GM12878 (cell line): ENCODE measurements at regions not wholly inside any gene's neighbourhood (a gene's known extent, or its start where the extent isn't known, plus 50 kb on each side); places are given as distances from the start of the nearest gene placed in this dataset.

Source experiments
- BCLAF1 ChIP-seq: fragments of 450-650 bp; IDR thresholded peaks from 2 replicates; pipeline ENCODE4 v1.6.1; 2017; ENCODE audit warnings: antibody characterized with exemption, mild to moderate bottlenecking, moderate library complexity
- CHD4 ChIP-seq: fragments of 200-600 bp; sonication (generic); IDR thresholded peaks from 2 replicates; pipeline ENCODE4 v1.6.1; 2016; ENCODE audit warnings: mild to moderate bottlenecking
- E2F4 ChIP-seq: IDR thresholded peaks from 2 replicates; pipeline ENCODE4 v1.6.1; 2012; ENCODE audit warnings: low read depth, low read length, improper control_type of control experiment
- EZH2 ChIP-seq: IDR thresholded peaks from 2 replicates; pipeline ENCODE4 v1.6.1; 2012; ENCODE audit warnings: low read depth, mild to moderate bottlenecking, control low read depth, inconsistent platforms, low read length, borderline replicate concordance; ENCODE audit not compliant: control insufficient read depth
- MEF2A ChIP-seq: IDR thresholded peaks from 2 replicates; pipeline ENCODE4 v1.6.1; 2011; ENCODE audit warnings: low read depth, mild to moderate bottlenecking, low read length, moderate library complexity; ENCODE audit not compliant: insufficient read depth
- MTA3 ChIP-seq: IDR thresholded peaks from 2 replicates; pipeline ENCODE4 v1.6.1; 2012; ENCODE audit warnings: low read length, inconsistent platforms, borderline replicate concordance
- POLR2A ChIP-seq: IDR thresholded peaks from 2 replicates; pipeline ENCODE4 v1.6.1; 2011; ENCODE audit warnings: low read depth, mild to moderate bottlenecking, low read length
- POLR2AphosphoS5 ChIP-seq: IDR thresholded peaks from 2 replicates; pipeline ENCODE4 v1.6.1; 2011; ENCODE audit warnings: mild to moderate bottlenecking, low read length, inconsistent platforms
- RAD21 ChIP-seq: IDR thresholded peaks from 2 replicates; pipeline ENCODE4 v1.6.1; 2011; ENCODE audit warnings: mild to moderate bottlenecking, low read depth, low read length, moderate library complexity; ENCODE audit not compliant: insufficient read depth
- REST ChIP-seq: IDR thresholded peaks from 2 replicates; pipeline ENCODE4 v1.6.1; 2012; ENCODE audit warnings: mild to moderate bottlenecking, low read depth, low read length
- SIN3A ChIP-seq: IDR thresholded peaks from 2 replicates; pipeline ENCODE4 v1.6.1; 2012; ENCODE audit warnings: low read depth, low read length, improper control_type of control experiment
- TF ChIP-seq, protein P1 (sequence below), 3 experiments: IDR thresholded peaks in 2 of 3; conservative IDR thresholded peaks in 1 of 3; 2 replicates each; pipeline ENCODE4 v1.5.1; 2011; ENCODE audit warnings: low read depth in 3 of 3, low read length in 3 of 3, mild to moderate bottlenecking in 3 of 3, control low read depth in 2 of 3, moderate library complexity in 2 of 3, inconsistent platforms in 1 of 3, mixed read lengths in 1 of 3; ENCODE audit not compliant: control insufficient read depth in 2 of 3, insufficient read depth in 1 of 3; ENCODE audit errors: extremely low read depth in 1 of 3
- TF ChIP-seq, protein P2 (sequence below): IDR thresholded peaks from 2 replicates; pipeline ENCODE4 v1.6.1; 2012; ENCODE audit warnings: low read length, inconsistent platforms

DNA sequence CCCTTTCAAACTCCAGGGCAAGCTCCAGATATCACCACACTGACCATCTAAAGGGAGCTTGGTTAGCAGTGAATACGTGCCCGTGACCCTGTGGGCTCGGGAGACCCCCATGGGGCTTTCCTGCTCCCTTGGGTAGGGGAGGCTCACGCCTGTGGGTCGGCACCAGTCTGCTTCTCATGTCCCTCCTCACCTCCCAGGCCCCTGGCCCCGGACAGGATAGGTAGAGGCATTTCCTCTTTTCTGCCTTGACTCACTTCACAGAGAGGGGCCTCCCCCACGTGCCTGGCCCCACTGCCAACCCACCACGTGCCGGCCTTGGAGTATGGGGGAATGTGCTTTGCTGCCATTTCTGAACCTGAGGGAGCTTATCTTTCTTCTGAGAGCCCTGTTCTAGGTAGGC is 131.3 kb upstream of the FAM20C start:
- no peak for TF ChIP-seq POLR2AphosphoS5
- TF ChIP-seq, protein P1, sequence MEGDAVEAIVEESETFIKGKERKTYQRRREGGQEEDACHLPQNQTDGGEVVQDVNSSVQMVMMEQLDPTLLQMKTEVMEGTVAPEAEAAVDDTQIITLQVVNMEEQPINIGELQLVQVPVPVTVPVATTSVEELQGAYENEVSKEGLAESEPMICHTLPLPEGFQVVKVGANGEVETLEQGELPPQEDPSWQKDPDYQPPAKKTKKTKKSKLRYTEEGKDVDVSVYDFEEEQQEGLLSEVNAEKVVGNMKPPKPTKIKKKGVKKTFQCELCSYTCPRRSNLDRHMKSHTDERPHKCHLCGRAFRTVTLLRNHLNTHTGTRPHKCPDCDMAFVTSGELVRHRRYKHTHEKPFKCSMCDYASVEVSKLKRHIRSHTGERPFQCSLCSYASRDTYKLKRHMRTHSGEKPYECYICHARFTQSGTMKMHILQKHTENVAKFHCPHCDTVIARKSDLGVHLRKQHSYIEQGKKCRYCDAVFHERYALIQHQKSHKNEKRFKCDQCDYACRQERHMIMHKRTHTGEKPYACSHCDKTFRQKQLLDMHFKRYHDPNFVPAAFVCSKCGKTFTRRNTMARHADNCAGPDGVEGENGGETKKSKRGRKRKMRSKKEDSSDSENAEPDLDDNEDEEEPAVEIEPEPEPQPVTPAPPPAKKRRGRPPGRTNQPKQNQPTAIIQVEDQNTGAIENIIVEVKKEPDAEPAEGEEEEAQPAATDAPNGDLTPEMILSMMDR (IDR thresholded peaks at IDR 0.05 in 2 of 3, conservative IDR thresholded peaks at IDR 0.05 in 1 of 3; ENCODE audit: control insufficient read depth in 2 of 3, extremely low read depth in 1 of 3, insufficient read depth in 1 of 3, low read depth in 3 of 3, low read length in 3 of 3) = no peak
- no peak for TF ChIP-seq BCLAF1
- TF ChIP-seq REST = no peak
- TF ChIP-seq RAD21 = no peak
- TF ChIP-seq CHD4 = no peak
- no peak for TF ChIP-seq E2F4
- TF ChIP-seq MTA3 = no peak
- no peak for TF ChIP-seq EZH2
- no peak for TF ChIP-seq POLR2A
- no peak for TF ChIP-seq MEF2A
- TF ChIP-seq, protein P2, sequence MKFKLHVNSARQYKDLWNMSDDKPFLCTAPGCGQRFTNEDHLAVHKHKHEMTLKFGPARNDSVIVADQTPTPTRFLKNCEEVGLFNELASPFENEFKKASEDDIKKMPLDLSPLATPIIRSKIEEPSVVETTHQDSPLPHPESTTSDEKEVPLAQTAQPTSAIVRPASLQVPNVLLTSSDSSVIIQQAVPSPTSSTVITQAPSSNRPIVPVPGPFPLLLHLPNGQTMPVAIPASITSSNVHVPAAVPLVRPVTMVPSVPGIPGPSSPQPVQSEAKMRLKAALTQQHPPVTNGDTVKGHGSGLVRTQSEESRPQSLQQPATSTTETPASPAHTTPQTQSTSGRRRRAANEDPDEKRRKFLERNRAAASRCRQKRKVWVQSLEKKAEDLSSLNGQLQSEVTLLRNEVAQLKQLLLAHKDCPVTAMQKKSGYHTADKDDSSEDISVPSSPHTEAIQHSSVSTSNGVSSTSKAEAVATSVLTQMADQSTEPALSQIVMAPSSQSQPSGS = no peak
- no peak for TF ChIP-seq SIN3A
